ENCODE measurements at regions not wholly inside any gene's neighbourhood (a gene's known extent, or its start where the extent isn't known, plus 50 kb on each side); places are given as distances from the start of the nearest gene placed in this dataset.

DNA sequence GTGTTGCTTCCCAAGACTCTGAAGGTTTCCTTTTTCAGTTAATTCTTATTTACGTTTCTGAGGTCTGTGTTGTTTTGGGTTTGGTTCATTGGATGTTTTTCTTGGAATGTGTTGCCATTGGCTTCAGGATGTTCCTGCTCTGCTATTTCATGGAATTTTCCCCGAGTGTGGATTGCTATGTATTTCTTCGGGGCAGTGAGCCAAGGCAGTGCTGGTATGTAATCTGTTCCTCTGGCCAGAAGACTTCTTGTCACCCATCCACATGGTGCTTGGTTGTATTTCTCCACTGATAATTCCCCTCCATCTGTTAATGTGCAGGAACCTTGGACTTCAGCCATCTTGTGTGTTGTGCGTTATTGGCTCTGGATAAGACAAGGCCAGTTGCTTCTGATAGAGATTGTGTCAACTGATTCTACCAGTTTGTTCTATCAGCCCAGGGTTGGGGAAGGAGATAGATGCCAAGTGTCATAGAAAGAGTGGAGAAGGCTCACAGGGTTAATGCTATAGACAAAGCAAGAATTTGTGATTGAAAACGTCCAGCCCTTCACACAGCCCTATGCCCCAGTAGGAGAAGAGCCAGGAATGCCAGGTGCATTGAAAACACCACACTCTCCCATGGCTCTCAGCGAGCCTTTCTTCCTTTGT is 505.2 kb downstream of the PLPP3 start:
- Histone ChIP-seq H3K9me3 (ENCODE audit: low read length) (no peaks in the 10 kb centered on the region), H3K27me3 (ENCODE audit: insufficient read depth, low read length) (no peaks in the 10 kb centered on the region), H3K36me3 (ENCODE audit: insufficient read depth, low read length) (no peaks in the 10 kb centered on the region), H3K4me1 (ENCODE audit: insufficient read depth, low read length, severe bottlenecking) (no peaks in the 10 kb centered on the region), H4K20me1 (ENCODE audit: insufficient read depth, low read length) (no peaks in the 10 kb centered on the region), H3F3A (ENCODE audit: insufficient read depth, low read length) (no peaks in the 10 kb centered on the region), H3K9ac (ENCODE audit: low read length) (no peak overlapping the region), H3K79me2 (ENCODE audit: insufficient read depth, low read length) (no peaks in the 10 kb centered on the region), H3K4me3 (ENCODE audit: low read depth, low read length, poor library complexity, severe bottlenecking) (no peak overlapping the region), H3K9me2 (ENCODE audit: low read depth, low read length) (no peaks in the 10 kb centered on the region), H3K27ac (ENCODE audit: low read depth, low read length, poor library complexity, severe bottlenecking) (no peak overlapping the region), H3K4me2 (ENCODE audit: low read length) (no peak overlapping the region), H2AFZ (ENCODE audit: low read length) (no peak overlapping the region)
- TF ChIP-seq, protein P1, sequence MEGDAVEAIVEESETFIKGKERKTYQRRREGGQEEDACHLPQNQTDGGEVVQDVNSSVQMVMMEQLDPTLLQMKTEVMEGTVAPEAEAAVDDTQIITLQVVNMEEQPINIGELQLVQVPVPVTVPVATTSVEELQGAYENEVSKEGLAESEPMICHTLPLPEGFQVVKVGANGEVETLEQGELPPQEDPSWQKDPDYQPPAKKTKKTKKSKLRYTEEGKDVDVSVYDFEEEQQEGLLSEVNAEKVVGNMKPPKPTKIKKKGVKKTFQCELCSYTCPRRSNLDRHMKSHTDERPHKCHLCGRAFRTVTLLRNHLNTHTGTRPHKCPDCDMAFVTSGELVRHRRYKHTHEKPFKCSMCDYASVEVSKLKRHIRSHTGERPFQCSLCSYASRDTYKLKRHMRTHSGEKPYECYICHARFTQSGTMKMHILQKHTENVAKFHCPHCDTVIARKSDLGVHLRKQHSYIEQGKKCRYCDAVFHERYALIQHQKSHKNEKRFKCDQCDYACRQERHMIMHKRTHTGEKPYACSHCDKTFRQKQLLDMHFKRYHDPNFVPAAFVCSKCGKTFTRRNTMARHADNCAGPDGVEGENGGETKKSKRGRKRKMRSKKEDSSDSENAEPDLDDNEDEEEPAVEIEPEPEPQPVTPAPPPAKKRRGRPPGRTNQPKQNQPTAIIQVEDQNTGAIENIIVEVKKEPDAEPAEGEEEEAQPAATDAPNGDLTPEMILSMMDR (IDR thresholded peaks at IDR 0.05; ENCODE audit: low read length) = no peak
- TF ChIP-seq EZH2 (IDR thresholded peaks at IDR 0.05; ENCODE audit: borderline replicate concordance, low read length) = no peak

DNA sequence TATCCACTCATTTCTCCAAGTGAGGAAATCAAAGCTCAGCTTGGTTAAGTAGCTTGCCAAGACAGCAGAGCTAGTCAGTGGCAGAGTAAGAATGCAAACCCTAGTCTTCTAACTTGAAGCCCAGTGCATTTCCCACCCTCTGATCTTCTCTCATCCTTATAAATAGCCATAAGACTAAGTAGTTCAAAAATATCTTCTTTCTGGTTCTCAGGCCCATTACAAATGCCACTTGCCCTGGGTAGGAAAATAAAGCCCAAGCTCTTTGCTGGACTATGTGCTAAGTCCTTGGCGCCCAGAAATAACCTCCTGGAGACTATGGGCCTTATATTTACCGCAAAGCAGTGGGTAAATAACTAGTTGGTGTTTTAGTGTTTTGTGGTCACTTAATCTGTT is 505.8 kb downstream of the PLPP3 start:
- no peak for TF ChIP-seq EZH2 (IDR thresholded peaks at IDR 0.05; ENCODE audit: borderline replicate concordance, low read length)
- TF ChIP-seq, protein P1 (IDR thresholded peaks at IDR 0.05; ENCODE audit: low read length) = no peak
- Histone ChIP-seq H3K9me2 (ENCODE audit: low read depth, low read length) (no peaks in the 10 kb centered on the region), H3F3A (ENCODE audit: insufficient read depth, low read length) (no peaks in the 10 kb centered on the region), H3K9ac (ENCODE audit: low read length) (no peak overlapping the region), H3K4me3 (ENCODE audit: low read depth, low read length, poor library complexity, severe bottlenecking) (no peak overlapping the region), H4K20me1 (ENCODE audit: insufficient read depth, low read length) (no peaks in the 10 kb centered on the region), H3K9me3 (ENCODE audit: low read length) (no peaks in the 10 kb centered on the region), H3K27ac (ENCODE audit: low read depth, low read length, poor library complexity, severe bottlenecking) (no peak overlapping the region), H3K36me3 (ENCODE audit: insufficient read depth, low read length) (no peaks in the 10 kb centered on the region), H3K27me3 (ENCODE audit: insufficient read depth, low read length) (no peaks in the 10 kb centered on the region), H3K79me2 (ENCODE audit: insufficient read depth, low read length) (no peaks in the 10 kb centered on the region), H3K4me2 (ENCODE audit: low read length) (no peak overlapping the region), H2AFZ (ENCODE audit: low read length) (no peak overlapping the region), H3K4me1 (ENCODE audit: insufficient read depth, low read length, severe bottlenecking) (no peaks in the 10 kb centered on the region)

DNA sequence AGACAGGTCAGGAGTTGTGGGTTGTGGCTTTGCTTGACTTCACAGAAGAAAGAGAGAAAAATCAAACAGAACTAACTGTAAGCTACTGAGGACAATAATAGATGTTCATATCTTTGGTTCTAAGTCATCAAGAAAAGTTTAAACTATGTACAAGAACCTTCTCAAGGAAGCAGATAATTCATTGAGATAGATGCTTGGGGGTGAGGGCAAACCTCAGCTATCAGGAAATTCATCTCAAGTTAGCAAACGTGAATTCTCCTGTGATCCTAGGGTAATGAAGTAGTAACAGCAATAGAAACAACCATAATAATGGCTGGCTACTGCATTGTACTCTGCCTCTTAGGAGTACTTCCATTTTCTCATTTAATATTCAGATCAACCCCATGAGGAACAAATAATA is 506.2 kb downstream of the PLPP3 start:
- Histone ChIP-seq H3F3A (ENCODE audit: insufficient read depth, low read length) (no peaks in the 10 kb centered on the region), H2AFZ (ENCODE audit: low read length) (no peak overlapping the region), H4K20me1 (ENCODE audit: insufficient read depth, low read length) (no peaks in the 10 kb centered on the region), H3K4me2 (ENCODE audit: low read length) (no peak overlapping the region), H3K9me2 (ENCODE audit: low read depth, low read length) (no peaks in the 10 kb centered on the region), H3K27ac (ENCODE audit: low read depth, low read length, poor library complexity, severe bottlenecking) (no peak overlapping the region), H3K36me3 (ENCODE audit: insufficient read depth, low read length) (no peaks in the 10 kb centered on the region), H3K9ac (ENCODE audit: low read length) (no peak overlapping the region), H3K79me2 (ENCODE audit: insufficient read depth, low read length) (no peaks in the 10 kb centered on the region), H3K27me3 (ENCODE audit: insufficient read depth, low read length) (no peaks in the 10 kb centered on the region), H3K4me1 (ENCODE audit: insufficient read depth, low read length, severe bottlenecking) (no peaks in the 10 kb centered on the region), H3K4me3 (ENCODE audit: low read depth, low read length, poor library complexity, severe bottlenecking) (no peak overlapping the region), H3K9me3 (ENCODE audit: low read length) (no peaks in the 10 kb centered on the region)
- no peak for TF ChIP-seq EZH2 (IDR thresholded peaks at IDR 0.05; ENCODE audit: borderline replicate concordance, low read length)
- TF ChIP-seq, protein P1 (IDR thresholded peaks at IDR 0.05; ENCODE audit: low read length) = no peak
